ENCODE measurements at regions not wholly inside any gene's neighbourhood (a gene's known extent, or its start where the extent isn't known, plus 50 kb on each side); places are given as distances from the start of the nearest gene placed in this dataset.
"Not testable (repeated sequence)": the region's sequence is repeated elsewhere in the genome, so short reads cannot be mapped to it uniquely, and the experiment has no call there.

DNA sequence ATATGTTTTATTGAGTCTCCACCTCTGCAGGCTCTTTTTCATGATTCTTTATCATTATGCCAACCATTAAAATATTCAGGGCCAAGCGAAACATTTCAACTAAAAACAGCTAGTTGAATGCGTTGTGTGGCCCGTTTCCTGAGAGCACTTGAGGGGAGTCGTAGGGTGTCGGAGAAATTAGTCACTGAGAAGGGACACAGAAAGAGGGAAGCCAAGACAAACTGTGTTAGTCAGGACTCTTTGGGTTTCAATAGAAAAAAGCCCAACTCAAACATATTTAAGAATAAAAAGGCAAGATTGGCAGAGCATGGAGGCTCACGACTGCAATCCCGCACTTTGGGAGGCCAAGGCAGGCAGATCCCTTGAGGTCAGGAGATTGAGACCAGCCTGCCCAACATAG is 58.9 kb downstream of the MAFB start:
- Histone ChIP-seq H3K27me3 (ENCODE audit: control insufficient read depth, insufficient read depth, low read length) (peaks cover 2% of the 10 kb centered on the region), H3K4me3 (ENCODE audit: low read depth, low read length) (no peak overlapping the region), H3K9me3 (ENCODE audit: control insufficient read depth, insufficient read depth, low read length) (no peaks in the 10 kb centered on the region), H3K27ac (ENCODE audit: low read depth, low read length) (no peak overlapping the region)
- TF ChIP-seq, protein P1, sequence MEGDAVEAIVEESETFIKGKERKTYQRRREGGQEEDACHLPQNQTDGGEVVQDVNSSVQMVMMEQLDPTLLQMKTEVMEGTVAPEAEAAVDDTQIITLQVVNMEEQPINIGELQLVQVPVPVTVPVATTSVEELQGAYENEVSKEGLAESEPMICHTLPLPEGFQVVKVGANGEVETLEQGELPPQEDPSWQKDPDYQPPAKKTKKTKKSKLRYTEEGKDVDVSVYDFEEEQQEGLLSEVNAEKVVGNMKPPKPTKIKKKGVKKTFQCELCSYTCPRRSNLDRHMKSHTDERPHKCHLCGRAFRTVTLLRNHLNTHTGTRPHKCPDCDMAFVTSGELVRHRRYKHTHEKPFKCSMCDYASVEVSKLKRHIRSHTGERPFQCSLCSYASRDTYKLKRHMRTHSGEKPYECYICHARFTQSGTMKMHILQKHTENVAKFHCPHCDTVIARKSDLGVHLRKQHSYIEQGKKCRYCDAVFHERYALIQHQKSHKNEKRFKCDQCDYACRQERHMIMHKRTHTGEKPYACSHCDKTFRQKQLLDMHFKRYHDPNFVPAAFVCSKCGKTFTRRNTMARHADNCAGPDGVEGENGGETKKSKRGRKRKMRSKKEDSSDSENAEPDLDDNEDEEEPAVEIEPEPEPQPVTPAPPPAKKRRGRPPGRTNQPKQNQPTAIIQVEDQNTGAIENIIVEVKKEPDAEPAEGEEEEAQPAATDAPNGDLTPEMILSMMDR (IDR thresholded peaks at IDR 0.05; ENCODE audit: low read depth, low read length) = no peak
- ChIA-PET CTCF (no interaction called here), POLR2A (no interaction called here)
- no peak for DNase-seq (ENCODE audit: low read depth, low spot score)

DNA sequence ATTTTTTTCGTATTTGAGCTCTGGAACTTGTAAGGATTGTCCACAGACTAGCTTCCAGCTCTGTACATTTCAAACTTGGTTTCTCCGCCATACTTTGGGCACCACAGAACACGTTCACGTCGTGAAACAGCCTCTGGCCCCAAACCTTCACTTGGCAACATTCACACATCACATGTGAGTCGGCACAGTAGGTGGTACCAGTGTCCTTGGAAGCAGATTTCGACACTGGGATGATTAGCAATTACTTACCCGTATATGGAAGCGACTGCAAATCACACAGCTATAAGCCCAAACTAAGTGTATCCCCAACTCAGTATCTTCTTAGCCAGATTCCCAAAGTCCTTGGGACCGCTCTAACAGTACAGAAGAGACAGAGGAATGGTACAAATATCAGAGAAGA is 60.2 kb downstream of the MAFB start:
- ChIA-PET POLR2A (no interaction called here), CTCF (no interaction called here)
- H3K9me3 ChIP-seq (ENCODE audit: control insufficient read depth, insufficient read depth, low read length) = no peaks in the 10 kb centered on the region
- TF ChIP-seq, protein P1 (IDR thresholded peaks at IDR 0.05; ENCODE audit: low read depth, low read length) = no peak
- H3K27ac ChIP-seq (ENCODE audit: low read depth, low read length) = no peak overlapping the region
- no peaks in the 10 kb centered on the region for H3K27me3 ChIP-seq (ENCODE audit: control insufficient read depth, insufficient read depth, low read length)
- no peak for DNase-seq (ENCODE audit: low read depth, low spot score)
- no peak overlapping the region for H3K4me3 ChIP-seq (ENCODE audit: low read depth, low read length)

DNA sequence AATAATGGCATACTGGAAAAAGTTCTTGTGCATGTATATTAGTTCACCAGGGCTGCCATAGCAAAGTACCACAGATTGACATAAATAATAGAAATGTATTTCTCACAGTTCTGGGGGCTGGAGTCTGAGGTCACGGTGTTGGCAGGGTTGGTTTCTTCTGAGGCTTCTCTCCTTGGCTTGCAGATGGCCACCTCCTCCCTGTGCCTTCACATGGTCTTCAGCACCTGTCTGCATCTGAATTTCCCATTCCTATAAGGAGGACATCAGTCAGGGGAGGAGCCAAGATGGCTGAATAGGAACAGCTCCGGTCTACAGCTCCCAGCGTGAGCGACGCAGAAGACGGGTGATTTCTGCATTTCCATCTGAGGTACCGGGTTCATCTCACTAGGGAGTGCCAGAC is 70.0 kb downstream of the MAFB start:
- H3K27ac ChIP-seq (ENCODE audit: low read depth, low read length); H3K9me3 ChIP-seq (ENCODE audit: control insufficient read depth, insufficient read depth, low read length); H3K4me3 ChIP-seq (ENCODE audit: low read depth, low read length); CTCF ChIA-PET; POLR2A ChIA-PET; H3K27me3 ChIP-seq (ENCODE audit: control insufficient read depth, insufficient read depth, low read length); DNase-seq (ENCODE audit: low read depth, low spot score): not testable (repeated sequence)

DNA sequence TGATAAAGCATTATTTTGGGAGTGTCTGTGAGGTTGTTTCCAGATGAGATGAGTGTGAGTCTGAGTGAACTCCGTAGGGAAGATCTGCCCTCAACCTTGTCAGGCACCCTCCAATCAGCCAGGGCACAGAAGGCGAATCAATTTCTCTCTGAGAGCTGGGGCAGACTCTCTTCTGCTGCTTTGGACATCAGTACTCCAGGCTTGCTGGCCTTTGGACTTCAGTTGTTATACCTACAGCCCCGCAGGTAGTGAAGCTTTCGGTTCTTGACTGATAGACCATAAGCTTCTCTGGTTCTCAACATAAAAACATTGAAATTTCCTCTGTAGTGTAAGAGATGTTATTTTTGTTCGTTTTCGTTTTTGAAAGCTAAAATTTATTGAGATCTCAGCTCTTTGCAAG is 71.4 kb downstream of the MAFB start:
- TF ChIP-seq, protein P1 (IDR thresholded peaks at IDR 0.05; ENCODE audit: low read depth, low read length) = no peak
- ChIA-PET CTCF (no interaction called here), POLR2A (no interaction called here)
- H3K27me3 ChIP-seq (ENCODE audit: control insufficient read depth, insufficient read depth, low read length) = no peaks in the 10 kb centered on the region
- H3K9me3 ChIP-seq (ENCODE audit: control insufficient read depth, insufficient read depth, low read length) = no peaks in the 10 kb centered on the region
- DNase-seq (ENCODE audit: low read depth, low spot score) = no peak
- no peak overlapping the region for H3K4me3 ChIP-seq (ENCODE audit: low read depth, low read length)
- no peak overlapping the region for H3K27ac ChIP-seq (ENCODE audit: low read depth, low read length)

DNA sequence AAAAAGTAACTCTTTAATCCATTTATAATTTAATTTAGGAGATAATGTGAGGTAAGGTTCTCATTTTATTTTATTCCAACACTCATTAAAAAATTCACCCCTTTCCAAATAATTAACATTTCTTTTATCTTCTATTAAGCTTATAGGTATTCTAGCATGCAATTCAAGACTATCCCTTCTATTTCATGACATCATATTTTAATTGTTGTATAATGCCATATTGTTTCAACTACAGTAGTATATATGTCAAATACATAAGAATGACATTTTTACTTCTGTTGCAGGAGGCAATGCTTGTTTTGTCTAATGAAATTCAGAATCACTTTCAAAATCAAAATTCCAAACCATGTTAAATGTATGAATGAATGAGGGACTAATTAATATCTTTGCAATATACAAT is 76.2 kb downstream of the MAFB start:
- TF ChIP-seq, protein P1 (IDR thresholded peaks at IDR 0.05; ENCODE audit: low read depth, low read length) = no peak
- Histone ChIP-seq H3K27me3 (ENCODE audit: control insufficient read depth, insufficient read depth, low read length) (no peaks in the 10 kb centered on the region), H3K9me3 (ENCODE audit: control insufficient read depth, insufficient read depth, low read length) (no peaks in the 10 kb centered on the region), H3K27ac (ENCODE audit: low read depth, low read length) (no peak overlapping the region), H3K4me3 (ENCODE audit: low read depth, low read length) (no peak overlapping the region)
- ChIA-PET POLR2A (no interaction called here), CTCF (no interaction called here)
- no peak for DNase-seq (ENCODE audit: low read depth, low spot score)

DNA sequence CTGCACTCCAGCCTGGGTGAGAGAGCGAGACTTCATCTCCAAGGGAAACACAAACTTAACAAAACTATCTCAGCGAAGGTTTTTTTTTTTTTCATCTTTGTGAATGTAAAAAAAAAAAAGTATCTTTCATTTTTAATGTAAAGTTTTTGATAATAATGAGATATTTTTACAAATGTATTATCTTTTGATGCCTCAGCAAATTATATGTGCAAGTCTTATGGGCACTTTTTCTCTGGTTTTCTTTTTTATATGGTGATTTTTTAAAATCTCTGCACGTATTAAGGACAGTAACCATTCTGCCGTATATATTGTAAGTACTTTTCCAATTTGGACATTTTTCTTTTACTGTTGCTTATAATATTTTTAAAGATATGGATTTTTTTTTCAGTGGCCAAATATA is 76.8 kb downstream of the MAFB start:
- TF ChIP-seq, protein P1 (IDR thresholded peaks at IDR 0.05; ENCODE audit: low read depth, low read length) = no peak
- POLR2A ChIA-PET = no interaction called here
- Histone ChIP-seq H3K27ac (ENCODE audit: low read depth, low read length) (no peak overlapping the region), H3K9me3 (ENCODE audit: control insufficient read depth, insufficient read depth, low read length) (no peaks in the 10 kb centered on the region), H3K4me3 (ENCODE audit: low read depth, low read length) (no peak overlapping the region), H3K27me3 (ENCODE audit: control insufficient read depth, insufficient read depth, low read length) (no peaks in the 10 kb centered on the region)
- CTCF ChIA-PET = no interaction called here
- DNase-seq (ENCODE audit: low read depth, low spot score) = no peak

Measured in AG04450 (cell line).